ENCODE measurements at regions not wholly inside any gene's neighbourhood (a gene's known extent, or its start where the extent isn't known, plus 50 kb on each side); places are given as distances from the start of the nearest gene placed in this dataset.

- TF ChIP-seq, protein P1, sequence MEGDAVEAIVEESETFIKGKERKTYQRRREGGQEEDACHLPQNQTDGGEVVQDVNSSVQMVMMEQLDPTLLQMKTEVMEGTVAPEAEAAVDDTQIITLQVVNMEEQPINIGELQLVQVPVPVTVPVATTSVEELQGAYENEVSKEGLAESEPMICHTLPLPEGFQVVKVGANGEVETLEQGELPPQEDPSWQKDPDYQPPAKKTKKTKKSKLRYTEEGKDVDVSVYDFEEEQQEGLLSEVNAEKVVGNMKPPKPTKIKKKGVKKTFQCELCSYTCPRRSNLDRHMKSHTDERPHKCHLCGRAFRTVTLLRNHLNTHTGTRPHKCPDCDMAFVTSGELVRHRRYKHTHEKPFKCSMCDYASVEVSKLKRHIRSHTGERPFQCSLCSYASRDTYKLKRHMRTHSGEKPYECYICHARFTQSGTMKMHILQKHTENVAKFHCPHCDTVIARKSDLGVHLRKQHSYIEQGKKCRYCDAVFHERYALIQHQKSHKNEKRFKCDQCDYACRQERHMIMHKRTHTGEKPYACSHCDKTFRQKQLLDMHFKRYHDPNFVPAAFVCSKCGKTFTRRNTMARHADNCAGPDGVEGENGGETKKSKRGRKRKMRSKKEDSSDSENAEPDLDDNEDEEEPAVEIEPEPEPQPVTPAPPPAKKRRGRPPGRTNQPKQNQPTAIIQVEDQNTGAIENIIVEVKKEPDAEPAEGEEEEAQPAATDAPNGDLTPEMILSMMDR (conservative IDR thresholded peaks at IDR 0.05; ENCODE audit: low read length) = no peak
- no peak overlapping the region for H3K4me3 ChIP-seq (ENCODE audit: low read length)
- no peak for DNase-seq (ENCODE audit: low read depth)
These were observed 381.0 kb upstream of the RGMA start for GRCh38 chr15:93469994-93470393.

DNA sequence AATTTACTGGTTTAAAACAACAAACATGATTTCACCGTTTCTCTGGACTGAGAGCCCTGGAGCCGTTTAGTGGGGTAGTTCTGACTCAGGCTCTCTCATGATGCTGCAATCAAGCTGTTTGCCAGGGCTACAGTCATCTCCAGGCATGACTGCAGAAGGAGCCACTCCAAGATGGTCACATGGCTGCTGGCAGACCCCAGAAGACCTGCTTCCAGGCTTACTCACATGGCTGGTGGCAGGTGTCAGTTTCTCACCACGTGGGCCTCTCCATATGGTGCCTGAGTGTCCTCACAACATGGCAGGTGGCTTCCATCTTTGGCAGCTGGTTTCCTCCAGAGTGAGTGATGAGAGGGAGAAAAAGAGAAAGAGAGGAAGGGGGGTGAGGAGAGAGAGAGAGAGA, 378.3 kb upstream of the RGMA start:
- TF ChIP-seq, protein P1 (conservative IDR thresholded peaks at IDR 0.05; ENCODE audit: low read length) = no peak
- no peak for DNase-seq (ENCODE audit: low read depth)
- no peak overlapping the region for H3K4me3 ChIP-seq (ENCODE audit: low read length)

- no peak overlapping the region for H3K4me3 ChIP-seq (ENCODE audit: low read length)
- TF ChIP-seq, protein P1 (conservative IDR thresholded peaks at IDR 0.05; ENCODE audit: low read length) = no peak
- no peak for DNase-seq (ENCODE audit: low read depth)
These were observed 377.4 kb upstream of the RGMA start for GRCh38 chr15:93466380-93466779.

GRCh38 chr15:93462690-93463089, 373.7 kb upstream of the RGMA start:
- TF ChIP-seq, protein P1 (conservative IDR thresholded peaks at IDR 0.05; ENCODE audit: low read length) = no peak
- H3K4me3 ChIP-seq (ENCODE audit: low read length) = no peak overlapping the region

DNA sequence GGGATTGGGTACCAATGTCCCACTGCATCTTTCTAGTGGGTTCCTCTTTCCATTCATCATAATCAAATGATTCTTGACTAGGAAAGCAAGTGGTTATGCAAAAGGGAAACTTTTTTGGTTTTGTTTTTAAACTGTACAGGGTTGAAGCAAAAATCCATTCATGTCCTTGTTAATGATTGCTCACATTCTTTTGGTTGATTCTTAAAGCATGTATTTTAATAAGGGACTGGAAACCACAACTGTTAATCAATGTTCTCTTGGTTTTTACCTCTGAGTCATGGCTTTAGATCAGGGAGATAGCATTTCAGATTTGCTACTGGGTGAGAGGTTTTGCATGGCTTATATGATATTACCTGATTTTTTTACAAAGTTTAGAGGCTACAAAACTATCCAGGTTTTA, 371.7 kb upstream of the RGMA start:
- no peak overlapping the region for H3K4me3 ChIP-seq (ENCODE audit: low read length)
- DNase-seq (ENCODE audit: low read depth) = no peak
- TF ChIP-seq, protein P1 (conservative IDR thresholded peaks at IDR 0.05; ENCODE audit: low read length) = no peak

More at GRCh38 chr15:93462690-93463089, 373.7 kb upstream of the RGMA start:
- no peak for DNase-seq (ENCODE audit: low read depth)

DNA sequence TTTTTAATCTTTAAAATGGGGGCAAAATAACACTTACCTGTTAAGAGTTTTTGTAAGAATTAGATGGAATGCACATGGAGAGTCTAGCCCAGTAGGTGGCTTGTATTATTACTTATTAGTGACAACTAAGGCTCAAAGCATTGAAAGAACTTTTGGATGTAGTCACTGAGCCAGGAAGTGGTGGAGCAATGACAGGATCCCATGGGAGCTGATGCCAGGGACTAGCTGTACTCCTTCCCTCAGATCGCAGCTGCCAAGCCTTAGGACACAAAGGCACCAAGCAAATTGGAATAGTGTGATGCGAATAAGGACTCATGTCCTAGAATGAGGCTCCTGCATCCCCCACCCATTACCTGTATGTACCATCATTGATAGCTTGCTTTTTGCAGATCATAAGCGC, 370.4 kb upstream of the RGMA start:
- TF ChIP-seq, protein P1 (conservative IDR thresholded peaks at IDR 0.05; ENCODE audit: low read length) = no peak
- H3K4me3 ChIP-seq (ENCODE audit: low read length) = no peak overlapping the region
- DNase-seq (ENCODE audit: low read depth) = no peak

GRCh38 chr15:93458597-93458996, 369.6 kb upstream of the RGMA start:
- no peak for DNase-seq (ENCODE audit: low read depth)
- H3K4me3 ChIP-seq (ENCODE audit: low read length) = no peak overlapping the region
- TF ChIP-seq, protein P1 (conservative IDR thresholded peaks at IDR 0.05; ENCODE audit: low read length) = no peak
